ENCODE measurements at regions not wholly inside any gene's neighbourhood (a gene's known extent, or its start where the extent isn't known, plus 50 kb on each side); places are given as distances from the start of the nearest gene placed in this dataset.

GRCh38 chr9:24765025-24765756, 219.5 kb upstream of the IZUMO3 start:
- Histone ChIP-seq H3K4me3 (ENCODE audit: low read depth, low read length) (no peak overlapping the region), H3K27me3 (ENCODE audit: control insufficient read depth, insufficient read depth, low read length) (no peaks in the 10 kb centered on the region), H3K36me3 (ENCODE audit: control insufficient read depth, insufficient read depth, low read length) (no peaks in the 10 kb centered on the region)
- FAIRE-seq: no peak
- no peak for DNase-seq (ENCODE audit: low read depth)
- TF ChIP-seq CTCF (IDR thresholded peaks at IDR 0.05; ENCODE audit: insufficient read depth, low read length, severe bottlenecking): no peak

GRCh38 chr9:24738421-24738961, 192.8 kb upstream of the IZUMO3 start:
- Histone ChIP-seq H3K4me3 (ENCODE audit: low read depth, low read length) (no peak overlapping the region), H3K36me3 (ENCODE audit: control insufficient read depth, insufficient read depth, low read length) (no peaks in the 10 kb centered on the region), H3K27me3 (ENCODE audit: control insufficient read depth, insufficient read depth, low read length) (no peaks in the 10 kb centered on the region)
- FAIRE-seq: no peak
- DNase-seq (ENCODE audit: low read depth): no peak
- no peak for TF ChIP-seq CTCF (IDR thresholded peaks at IDR 0.05; ENCODE audit: insufficient read depth, low read length, severe bottlenecking)

- no peak for DNase-seq (ENCODE audit: low read depth)
- H3K36me3 ChIP-seq (ENCODE audit: control insufficient read depth, insufficient read depth, low read length): no peaks in the 10 kb centered on the region
- H3K4me3 ChIP-seq (ENCODE audit: low read depth, low read length): no peak overlapping the region
- no peak for TF ChIP-seq CTCF (IDR thresholded peaks at IDR 0.05; ENCODE audit: insufficient read depth, low read length, severe bottlenecking)
- H3K27me3 ChIP-seq (ENCODE audit: control insufficient read depth, insufficient read depth, low read length): no peaks in the 10 kb centered on the region
- FAIRE-seq: no peak
Measured at GRCh38 chr9:24731754-24732153, 186.1 kb upstream of the IZUMO3 start.

GRCh38 chr9:24721621-24722020, 175.9 kb upstream of the IZUMO3 start:
- TF ChIP-seq CTCF (IDR thresholded peaks at IDR 0.05; ENCODE audit: insufficient read depth, low read length, severe bottlenecking): no peak
- no peak overlapping the region for H3K4me3 ChIP-seq (ENCODE audit: low read depth, low read length)
- no peaks in the 10 kb centered on the region for H3K27me3 ChIP-seq (ENCODE audit: control insufficient read depth, insufficient read depth, low read length)
- no peaks in the 10 kb centered on the region for H3K36me3 ChIP-seq (ENCODE audit: control insufficient read depth, insufficient read depth, low read length)
- DNase-seq (ENCODE audit: low read depth) (no peak), FAIRE-seq (no peak)

- no peak for TF ChIP-seq CTCF (IDR thresholded peaks at IDR 0.05; ENCODE audit: insufficient read depth, low read length, severe bottlenecking)
- no peaks in the 10 kb centered on the region for H3K36me3 ChIP-seq (ENCODE audit: control insufficient read depth, insufficient read depth, low read length)
- FAIRE-seq (no peak), DNase-seq (ENCODE audit: low read depth) (no peak)
- H3K4me3 ChIP-seq (ENCODE audit: low read depth, low read length): no peak overlapping the region
- no peaks in the 10 kb centered on the region for H3K27me3 ChIP-seq (ENCODE audit: control insufficient read depth, insufficient read depth, low read length)
Measured at GRCh38 chr9:24712206-24712605, 166.5 kb upstream of the IZUMO3 start.

- Histone ChIP-seq H3K27me3 (ENCODE audit: control insufficient read depth, insufficient read depth, low read length) (no peaks in the 10 kb centered on the region), H3K36me3 (ENCODE audit: control insufficient read depth, insufficient read depth, low read length) (no peaks in the 10 kb centered on the region), H3K4me3 (ENCODE audit: low read depth, low read length) (no peak overlapping the region)
- DNase-seq (ENCODE audit: low read depth): no peak
- FAIRE-seq: no peak
- no peak for TF ChIP-seq CTCF (IDR thresholded peaks at IDR 0.05; ENCODE audit: insufficient read depth, low read length, severe bottlenecking)
Measured at GRCh38 chr9:24708814-24709213, 163.1 kb upstream of the IZUMO3 start.

Data from bronchial epithelial cell (primary cell).